ENCODE measurements at regions not wholly inside any gene's neighbourhood (a gene's known extent, or its start where the extent isn't known, plus 50 kb on each side); places are given as distances from the start of the nearest gene placed in this dataset.

DNA sequence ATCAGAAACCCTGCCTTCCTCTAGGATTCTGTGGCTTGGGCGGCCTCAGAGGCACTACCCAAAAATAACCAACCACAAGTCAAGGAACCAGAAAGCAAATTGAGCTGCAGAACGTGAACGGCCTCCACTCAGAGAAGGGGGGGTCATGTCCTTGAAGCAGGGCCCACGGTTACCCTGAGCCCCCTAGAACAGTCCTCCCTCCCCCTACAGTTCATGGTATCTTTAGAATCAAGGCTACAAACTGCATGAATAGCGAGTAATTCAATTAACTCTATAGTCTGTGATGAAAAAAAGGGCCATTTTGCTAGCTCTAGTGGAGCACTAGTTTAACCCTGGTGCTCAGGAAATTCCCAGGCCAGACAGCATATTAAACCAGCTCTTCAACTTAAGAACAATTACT lies 79.0 kb upstream of the ZNF507 start:
- Histone ChIP-seq H3K9ac (ENCODE audit: control insufficient read depth, extremely low read depth, insufficient read depth, low read length) (no peak overlapping the region), H3K4me2 (ENCODE audit: control insufficient read depth, extremely low read depth, insufficient read depth, low read depth, low read length) (no peak overlapping the region), H3K27ac (ENCODE audit: control insufficient read depth, insufficient read depth, low read length) (no peak overlapping the region), H2AFZ (ENCODE audit: control insufficient read depth, low read length) (no peak overlapping the region), H3K79me2 (ENCODE audit: control insufficient read depth, insufficient read depth, low read length) (no peaks in the 10 kb centered on the region), H3K9me1 (ENCODE audit: control insufficient read depth, extremely low read depth, insufficient read depth, low read length) (no peaks in the 10 kb centered on the region), H3K4me3 (ENCODE audit: control insufficient read depth in 2 of 3, extremely low read depth in 1 of 3, insufficient read depth in 2 of 3, low read depth in 1 of 3, low read length in 3 of 3) (no peak overlapping the region), H3K4me1 (ENCODE audit: control insufficient read depth, extremely low read depth, insufficient read depth, low read length) (no peaks in the 10 kb centered on the region), H3K9me3 (ENCODE audit: control insufficient read depth, low read depth, low read length) (no peaks in the 10 kb centered on the region), H3K27me3 (ENCODE audit: control insufficient read depth, extremely low read depth, insufficient read depth, low read length) (no peaks in the 10 kb centered on the region), H4K20me1 (ENCODE audit: control insufficient read depth, extremely low read depth, insufficient read depth, low read length) (no peaks in the 10 kb centered on the region), H3K36me3 (ENCODE audit: control insufficient read depth in 2 of 2, extremely low read depth in 1 of 2, insufficient read depth in 2 of 2, low read length in 2 of 2) (no peaks in the 10 kb centered on the region)
- DNase-seq (ENCODE audit: low read depth, low spot score) (no peak), FAIRE-seq (no peak)
- no peak for TF ChIP-seq EZH2 (IDR thresholded peaks at IDR 0.05; ENCODE audit: low read length)
- TF ChIP-seq, protein P1, sequence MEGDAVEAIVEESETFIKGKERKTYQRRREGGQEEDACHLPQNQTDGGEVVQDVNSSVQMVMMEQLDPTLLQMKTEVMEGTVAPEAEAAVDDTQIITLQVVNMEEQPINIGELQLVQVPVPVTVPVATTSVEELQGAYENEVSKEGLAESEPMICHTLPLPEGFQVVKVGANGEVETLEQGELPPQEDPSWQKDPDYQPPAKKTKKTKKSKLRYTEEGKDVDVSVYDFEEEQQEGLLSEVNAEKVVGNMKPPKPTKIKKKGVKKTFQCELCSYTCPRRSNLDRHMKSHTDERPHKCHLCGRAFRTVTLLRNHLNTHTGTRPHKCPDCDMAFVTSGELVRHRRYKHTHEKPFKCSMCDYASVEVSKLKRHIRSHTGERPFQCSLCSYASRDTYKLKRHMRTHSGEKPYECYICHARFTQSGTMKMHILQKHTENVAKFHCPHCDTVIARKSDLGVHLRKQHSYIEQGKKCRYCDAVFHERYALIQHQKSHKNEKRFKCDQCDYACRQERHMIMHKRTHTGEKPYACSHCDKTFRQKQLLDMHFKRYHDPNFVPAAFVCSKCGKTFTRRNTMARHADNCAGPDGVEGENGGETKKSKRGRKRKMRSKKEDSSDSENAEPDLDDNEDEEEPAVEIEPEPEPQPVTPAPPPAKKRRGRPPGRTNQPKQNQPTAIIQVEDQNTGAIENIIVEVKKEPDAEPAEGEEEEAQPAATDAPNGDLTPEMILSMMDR (optimal IDR thresholded peaks at IDR 0.05 in 1 of 3, IDR thresholded peaks at IDR 0.05 in 1 of 3, conservative IDR thresholded peaks at IDR 0.05 in 1 of 3; ENCODE audit: extremely low read depth in 1 of 3, insufficient read depth in 2 of 3, low read length in 3 of 3), result no peak
- dilution Hi-C loops (cut with MboI; ENCODE audit: extremely low pct_ligation_motif_present, low sequenced_read_pairs), result no loop called here

DNA sequence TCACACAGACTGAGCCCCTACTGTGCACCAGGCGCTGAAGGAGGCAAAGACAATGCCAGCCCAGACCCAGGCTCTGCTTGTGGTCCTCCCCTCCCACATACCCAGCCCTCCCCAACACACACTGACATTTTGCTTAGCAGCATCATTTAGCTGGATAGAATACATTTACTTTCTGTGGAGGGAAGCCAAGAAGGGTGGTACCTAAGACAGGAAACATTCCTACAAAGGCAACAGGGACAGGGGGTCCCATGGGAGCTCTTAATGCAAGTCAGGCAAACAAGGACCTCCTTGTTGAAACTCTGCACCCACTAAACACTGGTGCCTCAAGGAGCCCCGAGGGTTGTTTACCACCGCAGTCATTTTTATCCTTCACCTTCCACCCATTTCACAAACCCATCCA lies 77.0 kb upstream of the ZNF507 start:
- FAIRE-seq (no peak), DNase-seq (ENCODE audit: low read depth, low spot score) (no peak)
- no peak for TF ChIP-seq EZH2 (IDR thresholded peaks at IDR 0.05; ENCODE audit: low read length)
- TF ChIP-seq, protein P1 (optimal IDR thresholded peaks at IDR 0.05 in 1 of 3, IDR thresholded peaks at IDR 0.05 in 1 of 3, conservative IDR thresholded peaks at IDR 0.05 in 1 of 3; ENCODE audit: extremely low read depth in 1 of 3, insufficient read depth in 2 of 3, low read length in 3 of 3), result no peak
- no peaks in the 10 kb centered on the region for H3K9me1 ChIP-seq (ENCODE audit: control insufficient read depth, extremely low read depth, insufficient read depth, low read length)
- H3K9ac ChIP-seq (ENCODE audit: control insufficient read depth, extremely low read depth, insufficient read depth, low read length), result no peak overlapping the region
- no peak overlapping the region for H3K4me3 ChIP-seq (ENCODE audit: control insufficient read depth in 2 of 3, extremely low read depth in 1 of 3, insufficient read depth in 2 of 3, low read depth in 1 of 3, low read length in 3 of 3)
- H3K27ac ChIP-seq (ENCODE audit: control insufficient read depth, insufficient read depth, low read length), result no peak overlapping the region
- dilution Hi-C loops (cut with MboI; ENCODE audit: extremely low pct_ligation_motif_present, low sequenced_read_pairs), result no loop called here
- H3K9me3 ChIP-seq (ENCODE audit: control insufficient read depth, low read depth, low read length), result no peaks in the 10 kb centered on the region
- no peaks in the 10 kb centered on the region for H3K4me1 ChIP-seq (ENCODE audit: control insufficient read depth, extremely low read depth, insufficient read depth, low read length)
- no peak overlapping the region for H2AFZ ChIP-seq (ENCODE audit: control insufficient read depth, low read length)
- H3K4me2 ChIP-seq (ENCODE audit: control insufficient read depth, extremely low read depth, insufficient read depth, low read depth, low read length), result no peak overlapping the region
- no peaks in the 10 kb centered on the region for H3K36me3 ChIP-seq (ENCODE audit: control insufficient read depth in 2 of 2, extremely low read depth in 1 of 2, insufficient read depth in 2 of 2, low read length in 2 of 2)
- H4K20me1 ChIP-seq (ENCODE audit: control insufficient read depth, extremely low read depth, insufficient read depth, low read length), result no peaks in the 10 kb centered on the region
- no peaks in the 10 kb centered on the region for H3K79me2 ChIP-seq (ENCODE audit: control insufficient read depth, insufficient read depth, low read length)
- no peaks in the 10 kb centered on the region for H3K27me3 ChIP-seq (ENCODE audit: control insufficient read depth, extremely low read depth, insufficient read depth, low read length)

Data from keratinocyte (primary cell).